GM23338 (cell line): ENCODE measurements at regions not wholly inside any gene's neighbourhood (a gene's known extent, or its start where the extent isn't known, plus 50 kb on each side); places are given as distances from the start of the nearest gene placed in this dataset.

Source experiments
- ATAC-seq: fragments of 200-7000 bp; cut with Tn5 transposase; 3 replicates; pipeline ENCODE4 v1.9.1; 2020
- DNase-seq: peaks from one replicate; pipeline ENCODE4 v3.0.0-alpha.2; 2015; ENCODE audit warnings: low spot score
- H2AFZ ChIP-seq: fragments of 200-600 bp; sonication (generic); 2 replicates; pipeline ENCODE4 v1.8.0; 2016; ENCODE audit warnings: antibody characterized with exemption, mild to moderate bottlenecking, moderate library complexity
- H3F3A ChIP-seq: fragments of 200-600 bp; sonication (generic); replicated peaks from 2 replicates; pipeline ENCODE4 v1.8.0; 2017; ENCODE audit warnings: antibody characterized with exemption, mixed run types, low read depth
- H3K27ac ChIP-seq: fragments of 200-600 bp; sonication (generic); 2 replicates; pipeline ENCODE4 v1.6.1; 2016; ENCODE audit warnings: low read depth
- H3K27me3 ChIP-seq: fragments of 200-600 bp; sonication (generic); 2 replicates; pipeline ENCODE4 v1.8.0; 2016; ENCODE audit warnings: mild to moderate bottlenecking, mixed run types, moderate library complexity; ENCODE audit not compliant: insufficient read depth
- H3K36me3 ChIP-seq: fragments of 200-600 bp; sonication (generic); 2 replicates; pipeline ENCODE4 v1.8.0; 2016; ENCODE audit warnings: mild to moderate bottlenecking; ENCODE audit not compliant: insufficient read depth
- H3K4me1 ChIP-seq: fragments of 200-600 bp; sonication (generic); 2 replicates; pipeline ENCODE4 v1.8.0; 2016; ENCODE audit warnings: mild to moderate bottlenecking, moderate library complexity; ENCODE audit not compliant: insufficient read depth
- H3K4me2 ChIP-seq: fragments of 200-600 bp; sonication (generic); 2 replicates; pipeline ENCODE4 v1.7.1; 2017; ENCODE audit warnings: mixed run types
- H3K4me3 ChIP-seq: fragments of 200-600 bp; sonication (generic); 2 replicates; pipeline ENCODE4 v1.6.1; 2016; ENCODE audit warnings: mixed run types
- H3K79me2 ChIP-seq: fragments of 200-600 bp; sonication (generic); replicated peaks from 2 replicates; pipeline ENCODE4 v1.8.0; 2017; ENCODE audit warnings: mild to moderate bottlenecking; ENCODE audit not compliant: insufficient read depth
- H3K9me2 ChIP-seq: fragments of 200-600 bp; sonication (generic); 2 replicates; pipeline ENCODE4 v1.8.0; 2017; ENCODE audit not compliant: insufficient read depth
- H4K20me1 ChIP-seq: fragments of 200-600 bp; sonication (generic); replicated peaks from 2 replicates; pipeline ENCODE4 v1.8.0; 2017; ENCODE audit warnings: mild to moderate bottlenecking; ENCODE audit not compliant: insufficient read depth
- H3K27ac Mint-ChIP-seq: 2 replicates; pipeline ENCODE4 v1.8.0; 2020; ENCODE audit warnings: inconsistent platforms, mild to moderate bottlenecking, moderate library complexity, mixed read lengths
- H3K27me3 Mint-ChIP-seq: 3 replicates; pipeline ENCODE4 v1.8.0; 2022; ENCODE audit warnings: low read depth, mild to moderate bottlenecking, moderate library complexity, mixed read lengths, inconsistent platforms; ENCODE audit not compliant: insufficient read depth, poor library complexity
- H3K36me3 Mint-ChIP-seq: 3 replicates; pipeline ENCODE4 v1.8.0; 2021; ENCODE audit warnings: low read depth, mild to moderate bottlenecking, inconsistent platforms, moderate library complexity, mixed read lengths
- H3K4me1 Mint-ChIP-seq: 3 replicates; pipeline ENCODE4 v1.8.0; 2020; ENCODE audit warnings: mild to moderate bottlenecking, inconsistent platforms, mixed read lengths
- H3K4me3 Mint-ChIP-seq: 3 replicates; pipeline ENCODE4 v1.8.0; 2021; ENCODE audit warnings: moderate library complexity, mild to moderate bottlenecking, inconsistent platforms, mixed read lengths
- H3K9me3 Mint-ChIP-seq: 3 replicates; pipeline ENCODE4 v1.8.0; 2020; ENCODE audit warnings: moderate library complexity, mild to moderate bottlenecking, inconsistent platforms, mixed read lengths
- CREB1 ChIP-seq: fragments of 250-450 bp; sonication (Bioruptor Pico); IDR thresholded peaks from 2 replicates; pipeline ENCODE4 v1.5.0; 2020; ENCODE audit warnings: low read depth, mild to moderate bottlenecking, moderate library complexity
- ETS1 ChIP-seq: IDR thresholded peaks from 2 replicates; pipeline ENCODE4 v1.6.1; 2016; ENCODE audit warnings: antibody characterized with exemption
- EZH2 ChIP-seq: fragments of 200-600 bp; sonication (generic); IDR thresholded peaks from one replicate; pipeline ENCODE4 v1.8.0; 2017; ENCODE audit warnings: antibody characterized with exemption, mild to moderate bottlenecking, low read depth; ENCODE audit not compliant: unreplicated experiment
- EZH2phosphoT487 ChIP-seq: fragments of 200-600 bp; sonication (generic); IDR thresholded peaks from one replicate; pipeline ENCODE4 v1.8.1; 2018; ENCODE audit warnings: antibody characterized with exemption; ENCODE audit not compliant: unreplicated experiment
- JUNB ChIP-seq: IDR thresholded peaks from one replicate; pipeline ENCODE4 v1.6.1; 2016; ENCODE audit warnings: antibody characterized with exemption; ENCODE audit not compliant: unreplicated experiment
- NANOG ChIP-seq: IDR thresholded peaks from 2 replicates; pipeline ENCODE4 v1.6.1; 2016; ENCODE audit warnings: antibody characterized with exemption, borderline replicate concordance
- POLR2AphosphoS5 ChIP-seq: IDR thresholded peaks from 2 replicates; pipeline ENCODE4 v1.6.1; 2016; ENCODE audit warnings: antibody characterized with exemption, low read depth
- REST ChIP-seq: IDR thresholded peaks from one replicate; pipeline ENCODE4 v1.6.1; 2018; ENCODE audit warnings: antibody characterized with exemption; ENCODE audit not compliant: unreplicated experiment
- STAT1 ChIP-seq: IDR thresholded peaks from one replicate; pipeline ENCODE4 v1.6.1; 2016; ENCODE audit warnings: antibody characterized with exemption; ENCODE audit not compliant: unreplicated experiment
- ZNF114 ChIP-seq: fragments of 250-450 bp; sonication (Bioruptor Pico); IDR thresholded peaks from 2 replicates; pipeline ENCODE4 v1.5.0; 2020; ENCODE audit warnings: mild to moderate bottlenecking, moderate library complexity
- ZNF331 ChIP-seq: fragments of 250-450 bp; sonication (Bioruptor Pico); IDR thresholded peaks from 2 replicates; pipeline ENCODE4 v1.5.0; 2020; ENCODE audit warnings: low read depth, mild to moderate bottlenecking, moderate library complexity
- ZNF462 ChIP-seq: fragments of 250-450 bp; sonication (Bioruptor Pico); IDR thresholded peaks from 2 replicates; pipeline ENCODE4 v1.5.0; 2020; ENCODE audit warnings: mild to moderate bottlenecking, moderate library complexity

GRCh38 chr10:125264091-125264490, 103.7 kb upstream of the CTBP2 start (continued):
- TF ChIP-seq ZNF462 = no peak
- no peak for TF ChIP-seq ETS1
- TF ChIP-seq POLR2AphosphoS5 = no peak
- TF ChIP-seq EZH2phosphoT487 = no peak
- TF ChIP-seq ZNF331 (CRISPR knock-in tag) = no peak

- H2AFZ ChIP-seq = no peak overlapping the region
- H3K4me1 ChIP-seq = no peaks in the 10 kb centered on the region
- Mint-ChIP-seq H3K36me3 (no peaks in the 10 kb centered on the region), H3K27me3 (peaks cover 4% of the 10 kb centered on the region), H3K9me3 (no peaks in the 10 kb centered on the region; the same call in 2 of the 3 replicates), H3K4me3 (no peak overlapping the region), H3K4me1 (peaks cover 9% of the 10 kb centered on the region), H3K27ac (no peak overlapping the region)
- H3K27ac ChIP-seq = no peak overlapping the region
- H3K36me3 ChIP-seq = no peaks in the 10 kb centered on the region
- no peaks in the 10 kb centered on the region for H3K27me3 ChIP-seq
- H3K79me2 ChIP-seq = no peaks in the 10 kb centered on the region
- ATAC-seq (no peak), DNase-seq (peak; percentile 25)
- no peak overlapping the region for H3K4me3 ChIP-seq
- no peaks in the 10 kb centered on the region for H4K20me1 ChIP-seq
- no peaks in the 10 kb centered on the region; the same call in 1 of the 2 replicates for H3K9me2 ChIP-seq
- no peak overlapping the region for H3K4me2 ChIP-seq
- H3F3A ChIP-seq = no peaks in the 10 kb centered on the region
- no peak for TF ChIP-seq EZH2phosphoT487
- TF ChIP-seq NANOG = no peak
- no peak for TF ChIP-seq ZNF114 (CRISPR knock-in tag)
- TF ChIP-seq JUNB = no peak
- no peak for TF ChIP-seq STAT1
- no peak for TF ChIP-seq REST
- no peak for TF ChIP-seq EZH2
- TF ChIP-seq CREB1 (CRISPR knock-in tag) = no peak
- TF ChIP-seq ZNF331 (CRISPR knock-in tag) = no peak
Observed at GRCh38 chr10:125263551-125263950, 103.2 kb upstream of the CTBP2 start.
